ENCODE measurements at regions not wholly inside any gene's neighbourhood (a gene's known extent, or its start where the extent isn't known, plus 50 kb on each side); places are given as distances from the start of the nearest gene placed in this dataset.

DNA sequence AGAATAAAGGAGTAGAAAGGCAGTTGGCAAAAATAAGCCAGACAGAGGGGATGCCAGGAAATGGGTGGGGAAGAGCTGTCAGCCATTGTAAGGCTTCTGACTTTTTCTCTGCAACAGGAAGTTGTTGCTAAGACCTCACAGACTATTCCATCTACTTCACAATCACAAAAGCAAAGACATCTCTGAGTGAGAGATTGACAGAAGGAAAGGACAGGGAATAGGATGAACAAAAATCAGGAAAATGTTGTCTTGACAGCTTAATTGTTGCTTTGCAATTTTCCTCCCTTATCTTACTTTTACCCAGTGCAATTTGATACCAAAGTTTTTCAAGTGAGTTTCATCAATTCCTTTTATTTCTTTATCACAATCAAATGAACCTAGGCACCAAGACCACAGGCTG is 291.2 kb downstream of the CBLN4 start:
- no peak for DNase-seq (ENCODE audit: low read depth)
- no peak for TF ChIP-seq CTCF (conservative IDR thresholded peaks at IDR 0.05; ENCODE audit: low read depth, low read length)
- H3K4me3 ChIP-seq (ENCODE audit: low read depth, low read length), result no peak overlapping the region

- no peak for TF ChIP-seq CTCF (conservative IDR thresholded peaks at IDR 0.05; ENCODE audit: low read depth, low read length)
- no peak for DNase-seq (ENCODE audit: low read depth)
- no peak overlapping the region for H3K4me3 ChIP-seq (ENCODE audit: low read depth, low read length)
Measured at GRCh38 chr20:55704458-55704857, 300.9 kb downstream of the CBLN4 start.

GRCh38 chr20:55701467-55701866 is 303.9 kb downstream of the CBLN4 start:
- DNase-seq (ENCODE audit: low read depth), result no peak
- TF ChIP-seq CTCF (conservative IDR thresholded peaks at IDR 0.05; ENCODE audit: low read depth, low read length), result no peak
- H3K4me3 ChIP-seq (ENCODE audit: low read depth, low read length), result no peak overlapping the region

DNA sequence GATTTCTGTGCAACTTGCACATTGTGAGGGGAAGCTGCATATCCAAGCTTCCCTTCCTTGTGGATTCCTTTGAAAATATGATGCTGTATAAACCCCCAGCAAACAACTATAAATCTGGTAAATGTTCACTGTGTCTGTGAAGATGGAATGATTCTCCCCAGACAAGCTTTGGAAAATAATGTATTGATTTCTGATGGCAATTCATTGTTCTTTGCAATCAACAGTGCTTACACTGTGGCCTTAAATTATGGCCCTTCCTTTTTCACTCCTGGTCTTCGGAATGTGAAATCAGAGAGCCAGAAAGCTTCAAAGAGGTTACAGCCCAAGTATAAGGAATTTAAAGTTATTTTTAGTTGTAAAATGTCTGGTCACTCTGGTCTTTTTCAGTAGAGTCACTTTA is 308.8 kb downstream of the CBLN4 start:
- DNase-seq (ENCODE audit: low read depth), result no peak
- TF ChIP-seq CTCF (conservative IDR thresholded peaks at IDR 0.05; ENCODE audit: low read depth, low read length), result no peak
- H3K4me3 ChIP-seq (ENCODE audit: low read depth, low read length), result no peak overlapping the region

DNA sequence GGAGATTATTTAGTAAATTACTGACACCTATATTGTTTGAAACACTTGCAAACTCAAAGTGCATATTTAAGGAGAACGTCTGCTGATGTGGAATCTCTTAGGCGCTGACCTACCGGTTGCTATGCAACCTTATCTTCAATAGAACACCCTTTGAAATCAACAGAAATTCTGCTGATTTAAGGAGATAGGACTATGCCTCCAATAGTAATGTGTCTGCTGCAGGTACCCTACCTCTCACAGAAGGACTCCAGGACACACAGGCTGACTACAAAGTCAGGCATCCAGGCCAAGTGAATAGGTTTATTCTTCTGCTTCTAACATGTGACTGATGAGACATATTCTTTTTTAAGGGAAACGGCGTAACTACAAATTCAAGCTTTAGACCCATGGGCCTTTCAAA is 311.7 kb downstream of the CBLN4 start:
- TF ChIP-seq CTCF (conservative IDR thresholded peaks at IDR 0.05; ENCODE audit: low read depth, low read length), result no peak
- DNase-seq (ENCODE audit: low read depth), result no peak

DNA sequence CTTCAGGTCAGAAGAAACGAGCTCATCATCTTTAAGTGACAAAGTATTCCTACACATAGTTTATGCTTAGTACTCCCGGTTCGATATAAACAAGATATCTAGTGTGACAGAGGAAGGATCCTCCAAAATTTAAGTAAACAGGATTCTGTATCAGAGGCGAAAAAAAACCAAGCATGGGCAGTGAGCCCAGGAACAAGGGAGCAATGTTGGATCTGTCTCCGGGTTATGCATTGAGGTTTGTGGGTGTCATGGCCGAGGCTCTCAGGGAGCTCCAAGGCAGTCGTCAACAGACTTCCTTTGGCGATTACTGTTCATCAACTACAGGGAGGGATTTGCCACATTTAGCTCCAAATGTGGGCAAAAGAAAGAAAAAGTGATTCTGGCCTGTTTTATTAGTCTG is 319.5 kb downstream of the CBLN4 start:
- H3K4me3 ChIP-seq (ENCODE audit: low read depth, low read length), result no peak overlapping the region
- no peak for DNase-seq (ENCODE audit: low read depth)

More for the DNA sequence above, 311.7 kb downstream of the CBLN4 start:
- H3K4me3 ChIP-seq (ENCODE audit: low read depth, low read length), result no peak overlapping the region

More for the DNA sequence above, 319.5 kb downstream of the CBLN4 start:
- TF ChIP-seq CTCF (conservative IDR thresholded peaks at IDR 0.05; ENCODE audit: low read depth, low read length), result no peak

Data from epithelial cell of proximal tubule (primary cell).